ENCODE measurements at regions not wholly inside any gene's neighbourhood (a gene's known extent, or its start where the extent isn't known, plus 50 kb on each side); places are given as distances from the start of the nearest gene placed in this dataset.
"Not testable (repeated sequence)": the region's sequence is repeated elsewhere in the genome, so short reads cannot be mapped to it uniquely, and the experiment has no call there.

DNA sequence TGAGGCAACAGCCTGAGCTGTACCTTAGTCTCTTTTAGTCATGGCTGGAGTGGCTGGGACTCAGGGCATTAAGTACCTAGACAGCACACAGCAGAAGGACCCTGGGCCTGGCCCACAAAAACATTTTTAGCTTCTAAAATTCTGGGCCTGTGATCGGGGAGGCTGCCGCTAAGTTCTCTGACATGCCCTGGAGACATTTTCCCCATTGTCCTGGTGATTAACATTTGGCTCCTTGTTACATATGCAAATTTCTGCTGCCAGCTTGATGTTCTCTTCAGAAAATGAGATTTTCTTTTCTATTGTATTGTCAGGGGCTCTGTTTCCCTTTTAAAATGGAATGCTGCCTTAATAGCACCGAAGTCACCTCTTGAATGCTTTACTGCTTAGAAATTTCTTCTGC, 952.4 kb downstream of the TRAM1L1 start:
- H3K4me1 ChIP-seq = no peaks in the 10 kb centered on the region
- no peak overlapping the region for H3K27ac ChIP-seq
- no peaks in the 10 kb centered on the region for H3K36me3 ChIP-seq
- no peak for TF ChIP-seq Cebpa-rat (IDR thresholded peaks at IDR 0.05)
- H3K9me3 ChIP-seq = no peaks in the 10 kb centered on the region
- no peak overlapping the region for H3K4me2 ChIP-seq
- no peaks in the 10 kb centered on the region for H3K27me3 ChIP-seq
- H3K9ac ChIP-seq = no peak overlapping the region
- no peaks in the 10 kb centered on the region for H4K20me1 ChIP-seq
- no peak overlapping the region for H3K4me3 ChIP-seq

DNA sequence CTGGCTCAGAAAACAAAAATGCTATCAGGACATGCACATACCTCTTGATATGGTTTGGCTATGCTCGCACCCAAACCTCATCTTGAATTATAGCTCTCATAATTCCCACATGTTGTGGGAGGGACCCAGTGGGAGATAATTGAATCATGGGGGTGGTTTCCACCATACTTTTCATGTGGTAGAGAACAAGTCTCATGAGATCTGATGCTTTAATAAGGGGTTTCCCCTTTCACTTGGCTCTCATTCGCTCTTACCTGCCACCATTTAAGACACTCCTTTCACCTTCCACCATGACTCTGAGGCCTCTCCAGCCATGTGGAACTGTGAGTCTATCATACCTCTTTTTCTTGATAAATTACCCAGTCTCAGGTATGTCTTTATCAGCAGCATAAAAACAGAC, 958.6 kb downstream of the TRAM1L1 start:
- peaks cover 4% of the 10 kb centered on the region; the same call in 1 of the 2 replicates for H3K4me1 ChIP-seq
- H3K4me3 ChIP-seq = no peak overlapping the region
- no peaks in the 10 kb centered on the region for H3K36me3 ChIP-seq
- no peak for TF ChIP-seq Cebpa-rat (IDR thresholded peaks at IDR 0.05)
- H3K9me3 ChIP-seq = no peaks in the 10 kb centered on the region
- H3K9ac ChIP-seq = no peak overlapping the region
- no peaks in the 10 kb centered on the region for H4K20me1 ChIP-seq
- no peaks in the 10 kb centered on the region for H3K27me3 ChIP-seq
- H3K27ac ChIP-seq = no peak overlapping the region
- H3K4me2 ChIP-seq = no peak overlapping the region

DNA sequence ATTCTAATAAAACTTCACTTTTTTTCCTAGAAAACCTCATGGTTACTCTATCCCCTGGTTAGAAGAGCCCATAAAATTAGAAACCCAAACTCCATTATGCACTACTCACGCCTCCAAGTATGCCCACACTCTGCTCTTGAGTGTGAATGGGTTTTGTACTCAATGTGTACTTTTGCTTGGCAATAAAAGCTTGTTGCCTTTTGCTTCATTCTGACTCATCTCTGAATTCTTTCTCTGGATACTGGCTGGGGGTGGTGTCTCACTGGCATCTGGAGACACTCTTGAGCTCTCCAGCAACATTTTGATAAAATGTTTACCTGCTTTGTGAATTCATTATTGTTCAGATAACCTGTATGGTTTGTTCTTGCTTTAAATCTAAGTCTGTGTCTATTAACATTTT, 963.3 kb downstream of the TRAM1L1 start:
- no peak overlapping the region for H3K4me3 ChIP-seq
- no peaks in the 10 kb centered on the region for H4K20me1 ChIP-seq
- no peaks in the 10 kb centered on the region for H3K9me3 ChIP-seq
- H3K4me1 ChIP-seq = peaks cover 4% of the 10 kb centered on the region; the same call in 1 of the 2 replicates
- no peaks in the 10 kb centered on the region for H3K36me3 ChIP-seq
- H3K9ac ChIP-seq = no peak overlapping the region
- no peaks in the 10 kb centered on the region for H3K27me3 ChIP-seq
- no peak overlapping the region for H3K27ac ChIP-seq
- no peak overlapping the region for H3K4me2 ChIP-seq
- TF ChIP-seq Cebpa-rat (IDR thresholded peaks at IDR 0.05) = no peak

DNA sequence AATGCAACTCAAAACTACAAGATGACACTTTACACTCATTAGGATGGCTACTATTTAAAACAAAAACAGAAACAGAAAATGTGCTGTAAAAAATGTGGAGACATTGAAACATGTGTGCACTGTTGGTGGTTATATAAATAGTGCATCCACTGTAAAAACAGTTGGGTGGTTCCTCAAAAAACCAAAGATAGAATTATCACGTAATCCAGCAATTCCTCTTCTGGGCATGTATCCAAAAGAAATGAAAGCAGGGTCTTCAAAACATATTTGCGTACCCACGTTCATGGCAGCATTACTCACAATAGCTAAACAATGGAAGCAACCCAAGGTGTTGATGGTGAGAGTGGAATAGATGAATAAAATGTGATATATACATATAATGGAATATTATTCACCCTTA, 967.2 kb downstream of the TRAM1L1 start:
- Histone ChIP-seq H3K27me3 (no peaks in the 10 kb centered on the region), H3K4me1 (no peaks in the 10 kb centered on the region), H3K36me3 (no peaks in the 10 kb centered on the region), H3K4me3 (no peak overlapping the region), H3K9ac (no peak overlapping the region), H3K4me2 (no peak overlapping the region), H3K27ac (no peak overlapping the region), H3K9me3 (no peaks in the 10 kb centered on the region), H4K20me1 (no peaks in the 10 kb centered on the region)
- TF ChIP-seq Cebpa-rat (IDR thresholded peaks at IDR 0.05) = no peak

DNA sequence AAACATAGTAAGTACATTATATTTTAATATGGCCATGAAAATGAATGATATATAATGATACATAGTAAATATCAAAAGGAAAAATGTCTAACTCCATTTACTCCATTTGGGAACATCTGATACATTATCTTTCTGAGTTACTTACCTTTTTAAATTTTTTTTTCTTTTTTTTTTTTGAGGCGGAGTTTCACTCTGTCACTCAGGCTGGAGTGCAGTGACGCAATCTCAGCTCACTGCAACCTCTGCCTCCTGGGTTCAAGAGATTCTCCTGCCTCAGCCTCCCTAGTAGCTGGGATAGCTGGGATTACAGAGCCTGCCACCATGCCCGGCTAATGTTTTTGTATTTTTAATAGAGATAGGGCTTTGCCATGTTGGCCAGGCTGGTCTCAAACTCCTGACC, 972.5 kb downstream of the TRAM1L1 start:
- H3K27me3 ChIP-seq, H3K36me3 ChIP-seq, H4K20me1 ChIP-seq, H3K4me1 ChIP-seq, H3K4me2 ChIP-seq, H3K9ac ChIP-seq, H3K9me3 ChIP-seq, H3K4me3 ChIP-seq, H3K27ac ChIP-seq: not testable (repeated sequence)

DNA sequence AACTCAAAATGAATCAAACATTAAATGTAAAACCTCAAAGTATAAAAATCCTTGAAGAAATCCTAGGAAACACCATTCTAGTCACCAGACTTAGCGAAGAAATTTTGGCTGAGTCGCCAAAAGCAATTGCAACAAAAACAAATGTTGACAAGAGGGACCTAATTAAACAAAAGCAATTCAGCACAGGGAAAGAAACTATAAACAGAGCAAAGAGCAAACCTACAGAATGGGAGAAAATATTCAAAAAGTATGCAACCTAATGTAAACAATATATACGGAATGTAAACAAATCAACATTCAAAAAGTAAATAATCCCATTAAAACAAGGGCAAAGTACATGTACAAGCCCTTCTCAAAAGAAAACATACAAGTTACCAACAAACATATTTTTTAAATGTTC, 974.7 kb downstream of the TRAM1L1 start:
- no peak overlapping the region for H3K9ac ChIP-seq

DNA sequence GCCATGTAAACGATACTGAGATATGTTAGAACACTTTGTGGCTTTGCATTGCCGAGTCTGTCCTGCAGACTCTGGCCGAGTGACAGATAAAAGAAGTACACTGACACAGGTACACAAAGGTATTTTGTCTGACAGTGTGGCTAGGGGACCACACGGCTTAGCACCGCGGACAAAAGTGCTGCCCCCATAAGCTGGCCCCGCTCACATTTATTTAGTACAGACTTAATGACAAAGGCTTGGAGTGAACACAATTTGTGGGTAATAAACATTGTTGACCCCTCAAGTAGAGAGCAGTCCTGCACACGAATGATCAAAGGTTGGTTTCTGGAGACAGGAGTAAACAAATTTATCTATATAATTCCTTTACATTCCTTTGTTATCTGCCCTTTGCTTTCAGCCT, 976.8 kb downstream of the TRAM1L1 start:
- Histone ChIP-seq H3K27me3 (no peaks in the 10 kb centered on the region), H4K20me1 (no peaks in the 10 kb centered on the region)

More for the DNA sequence above, 974.7 kb downstream of the TRAM1L1 start:
- H3K27ac ChIP-seq = no peak overlapping the region
- no peak for TF ChIP-seq Cebpa-rat (IDR thresholded peaks at IDR 0.05)
- H3K4me3 ChIP-seq = no peak overlapping the region
- H3K27me3 ChIP-seq = no peaks in the 10 kb centered on the region
- no peaks in the 10 kb centered on the region for H4K20me1 ChIP-seq
- no peaks in the 10 kb centered on the region for H3K4me1 ChIP-seq
- H3K36me3 ChIP-seq = no peaks in the 10 kb centered on the region
- no peaks in the 10 kb centered on the region for H3K9me3 ChIP-seq
- H3K4me2 ChIP-seq = no peak overlapping the region

DNA sequence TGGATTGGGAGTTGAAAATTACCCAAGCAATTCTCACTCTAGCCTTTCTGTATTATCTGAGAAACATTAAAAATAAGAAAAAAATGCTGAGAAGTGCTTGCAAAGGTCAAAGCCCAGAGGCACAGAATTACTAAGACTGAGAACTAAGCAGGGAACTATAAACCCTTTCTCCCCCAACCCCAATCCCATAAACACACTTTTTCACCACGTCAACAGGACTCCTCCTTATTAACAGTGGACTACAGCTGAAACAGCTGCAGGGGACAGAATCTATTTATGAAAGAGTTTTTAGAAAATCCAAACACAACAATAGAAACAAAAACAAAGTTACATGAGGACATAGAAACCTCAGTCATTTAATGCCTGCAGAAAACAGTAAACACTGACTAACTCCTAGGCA, 984.1 kb downstream of the TRAM1L1 start:
- no peak overlapping the region for H3K4me2 ChIP-seq
- H3K4me3 ChIP-seq = no peak overlapping the region
- no peak overlapping the region for H3K27ac ChIP-seq
- no peak overlapping the region for H3K9ac ChIP-seq
- no peaks in the 10 kb centered on the region for H4K20me1 ChIP-seq
- no peaks in the 10 kb centered on the region for H3K4me1 ChIP-seq
- H3K27me3 ChIP-seq = no peaks in the 10 kb centered on the region
- H3K9me3 ChIP-seq = peaks cover 19% of the 10 kb centered on the region
- no peaks in the 10 kb centered on the region for H3K36me3 ChIP-seq
- no peak for TF ChIP-seq Cebpa-rat (IDR thresholded peaks at IDR 0.05)

More for the DNA sequence above, 976.8 kb downstream of the TRAM1L1 start:
- H3K36me3 ChIP-seq = no peaks in the 10 kb centered on the region
- TF ChIP-seq Cebpa-rat (IDR thresholded peaks at IDR 0.05) = no peak
- no peak overlapping the region for H3K4me2 ChIP-seq
- H3K9me3 ChIP-seq = no peaks in the 10 kb centered on the region
- H3K4me1 ChIP-seq = no peaks in the 10 kb centered on the region
- no peak overlapping the region for H3K9ac ChIP-seq
- no peak overlapping the region for H3K27ac ChIP-seq
- H3K4me3 ChIP-seq = no peak overlapping the region

DNA sequence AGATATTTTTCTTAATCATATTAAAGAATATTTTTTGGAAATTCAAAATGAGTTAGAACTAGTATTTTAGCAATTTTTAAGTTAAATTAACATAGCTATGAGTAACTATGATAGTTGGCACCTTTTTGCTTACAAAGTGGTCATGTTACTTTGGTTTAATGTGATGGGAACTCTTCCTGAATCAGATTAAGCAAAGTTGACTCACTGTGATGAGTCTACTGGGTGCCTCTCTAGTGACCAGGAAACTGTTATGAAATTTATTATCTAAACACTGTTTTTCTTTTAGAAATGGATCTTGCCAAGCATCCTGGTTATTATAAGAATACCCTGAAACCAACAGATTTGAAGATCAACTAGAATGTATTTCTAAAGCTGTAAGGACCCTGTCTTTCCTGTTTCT, 985.8 kb downstream of the TRAM1L1 start:
- no peaks in the 10 kb centered on the region for H3K36me3 ChIP-seq
- H4K20me1 ChIP-seq = no peaks in the 10 kb centered on the region
- H3K4me2 ChIP-seq = no peak overlapping the region
- TF ChIP-seq Cebpa-rat (IDR thresholded peaks at IDR 0.05) = no peak
- H3K27me3 ChIP-seq = no peaks in the 10 kb centered on the region
- no peaks in the 10 kb centered on the region for H3K4me1 ChIP-seq
- H3K4me3 ChIP-seq = no peak overlapping the region
- no peak overlapping the region for H3K9ac ChIP-seq
- no peak overlapping the region for H3K27ac ChIP-seq
- H3K9me3 ChIP-seq = peaks cover 19% of the 10 kb centered on the region

DNA sequence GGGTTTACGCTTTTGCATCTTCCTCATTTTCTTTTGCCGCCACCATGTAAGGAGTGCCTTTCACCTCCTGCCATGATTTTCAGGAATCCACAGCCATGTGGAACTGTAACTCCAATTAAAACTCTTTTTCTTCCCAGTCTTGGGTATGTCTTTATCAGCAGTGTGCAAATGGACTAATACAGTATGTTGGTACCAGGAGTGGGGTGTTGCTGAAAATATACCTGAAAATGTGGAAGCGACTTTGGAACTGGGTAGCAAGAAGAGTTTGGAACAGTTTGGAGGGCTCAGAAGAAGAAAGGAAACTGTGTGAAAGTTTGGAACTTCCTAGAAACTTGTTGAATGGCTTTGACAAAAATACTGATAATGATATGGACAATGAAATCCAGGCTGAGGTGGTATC, 983.9 kb upstream of the NDST4 start:
- not testable (repeated sequence) for H3K36me3 ChIP-seq, H4K20me1 ChIP-seq, H3K4me1 ChIP-seq, H3K4me3 ChIP-seq, H3K4me2 ChIP-seq, H3K27me3 ChIP-seq, H3K27ac ChIP-seq, H3K9ac ChIP-seq
- peaks cover 19% of the 10 kb centered on the region for H3K9me3 ChIP-seq

DNA sequence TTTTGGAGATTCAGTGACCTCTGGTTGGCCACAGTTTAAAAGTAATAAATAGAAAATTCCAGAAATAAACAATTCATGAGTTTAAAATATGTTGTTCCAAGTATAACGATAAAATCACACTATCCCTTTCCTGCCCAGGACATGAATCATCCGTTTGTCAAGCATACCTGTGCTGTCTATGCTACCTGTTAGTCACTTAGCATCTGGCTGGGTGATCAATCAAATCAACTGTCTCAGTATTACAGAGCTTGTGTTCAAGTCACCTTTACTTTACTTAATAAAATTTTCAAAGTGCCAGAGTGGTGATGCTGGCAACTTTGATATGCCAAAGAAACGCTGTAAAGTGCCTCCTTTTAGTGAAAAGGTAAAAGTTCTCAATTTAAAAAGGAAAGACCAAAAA, 979.5 kb upstream of the NDST4 start:
- H3K9ac ChIP-seq = no peak overlapping the region

More for the DNA sequence above, 979.5 kb upstream of the NDST4 start:
- Histone ChIP-seq H3K9me3 (peaks cover 13% of the 10 kb centered on the region), H3K27me3 (no peaks in the 10 kb centered on the region), H3K36me3 (no peaks in the 10 kb centered on the region), H3K27ac (no peak overlapping the region), H3K4me1 (no peaks in the 10 kb centered on the region), H3K4me2 (no peak overlapping the region), H3K4me3 (no peak overlapping the region), H4K20me1 (no peaks in the 10 kb centered on the region)
- TF ChIP-seq Cebpa-rat (IDR thresholded peaks at IDR 0.05) = no peak

Data from BLaER1 (cell line).